GM19099 (cell line): ENCODE measurements at regions not wholly inside any gene's neighbourhood (a gene's known extent, or its start where the extent isn't known, plus 50 kb on each side); places are given as distances from the start of the nearest gene placed in this dataset.

Source experiments
- POLR2A ChIP-seq: IDR thresholded peaks from 3 replicates; pipeline ENCODE4 v1.6.1; 2011; ENCODE audit warnings: low read depth; ENCODE audit not compliant: insufficient read length; ENCODE audit errors: extremely low read depth

GRCh38 chr13:47168066-47168465, 271.2 kb upstream of the HTR2A start:
- TF ChIP-seq POLR2A: no peak

- no peak for TF ChIP-seq POLR2A
Observed at GRCh38 chr13:47166336-47166735, 269.5 kb upstream of the HTR2A start.

GRCh38 chr13:47159853-47160550, 263.1 kb upstream of the HTR2A start:
- TF ChIP-seq POLR2A: no peak

- no peak for TF ChIP-seq POLR2A
Observed at GRCh38 chr13:47158593-47158992, 261.7 kb upstream of the HTR2A start.

GRCh38 chr13:47148543-47148942, 251.7 kb upstream of the HTR2A start:
- TF ChIP-seq POLR2A: no peak

GRCh38 chr13:47147812-47148119, 250.9 kb upstream of the HTR2A start:
- TF ChIP-seq POLR2A: no peak

GRCh38 chr13:47146991-47147811, 250.3 kb upstream of the HTR2A start:
- TF ChIP-seq POLR2A: no peak

GRCh38 chr13:47146136-47146535, 249.3 kb upstream of the HTR2A start:
- TF ChIP-seq POLR2A: no peak

GRCh38 chr13:47144782-47145181, 247.9 kb upstream of the HTR2A start:
- no peak for TF ChIP-seq POLR2A

GRCh38 chr13:47142105-47142504, 245.3 kb upstream of the HTR2A start:
- no peak for TF ChIP-seq POLR2A

GRCh38 chr13:47139519-47139918, 242.7 kb upstream of the HTR2A start:
- no peak for TF ChIP-seq POLR2A

GRCh38 chr13:47136504-47136941, 239.7 kb upstream of the HTR2A start:
- no peak for TF ChIP-seq POLR2A

GRCh38 chr13:47135800-47136503, 239.1 kb upstream of the HTR2A start:
- no peak for TF ChIP-seq POLR2A

- no peak for TF ChIP-seq POLR2A
Observed at GRCh38 chr13:47134939-47135489, 238.2 kb upstream of the HTR2A start.

- no peak for TF ChIP-seq POLR2A
Observed at GRCh38 chr13:47133011-47133445, 236.2 kb upstream of the HTR2A start.
